GM10266 (cell line): ENCODE measurements at regions not wholly inside any gene's neighbourhood (a gene's known extent, or its start where the extent isn't known, plus 50 kb on each side); places are given as distances from the start of the nearest gene placed in this dataset.

Source experiments
- DNase-seq: peaks from one replicate; pipeline ENCODE4 v3.0.0; 2012; ENCODE audit errors: extremely low spot score
- TF ChIP-seq, protein P1 (sequence below): IDR thresholded peaks from 2 replicates; pipeline ENCODE4 v1.5.1; 2012; ENCODE audit warnings: mild to moderate bottlenecking, low read depth; ENCODE audit not compliant: control insufficient read depth, insufficient read depth; ENCODE audit errors: missing control alignments

DNA sequence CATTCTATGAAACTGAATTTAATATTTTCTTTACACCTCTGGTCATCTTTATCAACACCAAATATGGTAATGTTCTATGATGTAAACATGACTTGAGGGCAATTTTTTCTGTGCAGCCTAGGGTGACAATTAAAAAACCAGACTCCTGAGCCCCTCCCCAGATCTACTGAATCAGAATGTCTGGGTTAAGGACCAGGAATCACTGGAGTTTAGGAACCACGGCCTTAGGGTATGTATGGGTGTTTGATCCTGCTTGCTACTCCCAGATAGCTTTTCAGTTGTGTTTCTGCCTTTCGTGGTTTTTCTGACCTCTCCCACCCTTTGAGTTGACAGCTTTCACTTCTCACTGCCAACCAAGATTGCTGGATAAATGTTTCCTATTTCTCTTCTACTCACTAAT lies 332.2 kb downstream of the DHX15 start:
- TF ChIP-seq, protein P1, sequence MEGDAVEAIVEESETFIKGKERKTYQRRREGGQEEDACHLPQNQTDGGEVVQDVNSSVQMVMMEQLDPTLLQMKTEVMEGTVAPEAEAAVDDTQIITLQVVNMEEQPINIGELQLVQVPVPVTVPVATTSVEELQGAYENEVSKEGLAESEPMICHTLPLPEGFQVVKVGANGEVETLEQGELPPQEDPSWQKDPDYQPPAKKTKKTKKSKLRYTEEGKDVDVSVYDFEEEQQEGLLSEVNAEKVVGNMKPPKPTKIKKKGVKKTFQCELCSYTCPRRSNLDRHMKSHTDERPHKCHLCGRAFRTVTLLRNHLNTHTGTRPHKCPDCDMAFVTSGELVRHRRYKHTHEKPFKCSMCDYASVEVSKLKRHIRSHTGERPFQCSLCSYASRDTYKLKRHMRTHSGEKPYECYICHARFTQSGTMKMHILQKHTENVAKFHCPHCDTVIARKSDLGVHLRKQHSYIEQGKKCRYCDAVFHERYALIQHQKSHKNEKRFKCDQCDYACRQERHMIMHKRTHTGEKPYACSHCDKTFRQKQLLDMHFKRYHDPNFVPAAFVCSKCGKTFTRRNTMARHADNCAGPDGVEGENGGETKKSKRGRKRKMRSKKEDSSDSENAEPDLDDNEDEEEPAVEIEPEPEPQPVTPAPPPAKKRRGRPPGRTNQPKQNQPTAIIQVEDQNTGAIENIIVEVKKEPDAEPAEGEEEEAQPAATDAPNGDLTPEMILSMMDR: no peak
- no peak for DNase-seq

DNA sequence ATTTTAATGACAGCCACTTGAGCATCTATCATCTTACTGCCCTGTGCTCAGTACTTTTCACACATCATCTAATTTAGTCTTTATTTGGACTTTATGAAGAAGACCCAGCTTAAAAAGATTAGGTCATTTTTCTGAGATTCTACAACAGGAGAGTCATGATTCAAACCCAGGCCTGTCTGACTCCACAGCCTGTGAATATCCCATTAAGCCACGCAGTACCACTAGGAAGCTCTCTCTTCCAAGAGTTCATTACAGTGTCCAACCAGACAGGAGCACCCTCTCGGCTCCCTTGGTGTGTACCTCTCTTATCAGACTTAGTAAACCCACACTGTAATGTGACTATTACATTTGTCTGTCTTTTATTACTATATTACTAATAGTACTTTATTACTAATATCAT lies 332.8 kb downstream of the DHX15 start:
- DNase-seq: no peak
- TF ChIP-seq, protein P1: no peak

DNA sequence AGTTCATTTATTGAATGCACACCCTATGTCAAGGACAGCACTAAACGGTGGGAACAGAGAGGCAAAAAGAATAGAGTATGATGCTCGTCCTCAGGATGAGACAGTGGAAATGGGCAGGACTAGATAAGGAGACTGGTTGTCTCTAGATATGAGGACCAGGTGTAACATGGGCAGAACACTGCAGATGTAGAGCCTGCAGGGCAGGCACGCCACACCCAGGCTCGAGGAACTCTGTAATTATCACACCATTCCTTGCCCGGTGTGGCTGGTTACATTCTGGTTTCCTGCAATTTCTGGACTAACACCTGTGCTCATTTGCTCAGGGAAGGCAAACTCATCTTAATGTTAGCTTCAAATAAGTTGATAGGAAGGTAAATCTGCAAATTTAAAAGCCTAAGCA lies 334.4 kb downstream of the DHX15 start:
- TF ChIP-seq, protein P1: no peak
- no peak for DNase-seq

DNA sequence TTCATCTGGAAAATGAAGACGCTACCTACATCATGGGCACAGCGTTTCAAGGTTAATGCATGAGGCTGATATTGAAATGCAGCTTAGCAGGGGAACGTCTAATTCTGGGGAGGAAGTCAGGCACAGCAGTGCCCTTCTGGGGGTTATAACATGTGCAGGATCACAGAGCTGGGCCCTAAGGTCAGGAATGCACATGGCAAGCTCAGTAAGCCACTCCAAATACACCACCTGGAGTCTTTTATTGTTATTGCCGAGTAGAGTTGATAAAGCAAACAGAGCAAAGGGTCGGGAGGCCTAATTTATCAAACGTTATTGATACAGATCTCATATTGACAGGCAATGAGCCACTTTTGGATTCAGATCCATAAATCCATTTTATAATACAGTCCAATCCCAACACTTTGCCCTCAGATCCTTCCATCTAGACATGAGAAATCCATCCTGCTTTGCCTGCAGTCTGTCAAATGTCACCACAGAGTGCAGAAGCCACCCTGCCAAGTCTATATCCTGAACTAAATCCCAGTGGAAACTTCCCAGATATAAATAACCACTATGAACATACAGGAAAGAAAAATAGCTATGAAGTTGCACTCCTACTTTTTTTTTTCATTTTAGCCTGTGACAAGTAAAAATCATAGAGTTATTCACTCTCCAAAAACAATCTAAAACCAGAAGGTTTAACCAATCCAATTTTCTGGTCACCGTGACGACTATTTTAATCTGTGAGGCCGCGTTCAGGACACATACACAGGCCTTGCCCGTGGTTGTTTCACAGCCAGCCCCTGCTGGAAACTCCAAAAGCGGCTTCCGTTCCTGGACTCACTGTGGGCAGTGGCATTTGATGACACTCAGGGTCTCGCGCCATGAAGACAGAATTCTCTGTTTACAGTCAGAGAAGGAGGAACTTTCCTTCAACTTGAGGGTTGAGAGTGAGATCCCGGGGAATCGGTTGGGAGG lies 335.4 kb downstream of the DHX15 start:
- no peak for DNase-seq
- TF ChIP-seq, protein P1: no peak

DNA sequence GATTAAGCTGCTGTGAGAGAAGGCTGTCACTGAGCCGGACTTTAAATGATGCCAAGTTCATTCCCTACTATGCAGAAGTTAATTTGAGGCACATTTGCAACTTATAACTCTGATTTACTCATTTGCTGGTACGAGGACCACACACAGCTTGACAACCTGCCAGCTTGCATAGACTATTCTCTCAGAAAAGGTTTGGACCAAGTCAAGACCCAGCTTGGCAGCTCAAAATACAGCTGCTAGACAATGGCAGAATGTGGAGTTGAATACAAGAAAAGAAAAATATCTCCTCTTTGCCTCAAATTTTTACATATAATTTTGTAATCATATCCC lies 338.9 kb downstream of the DHX15 start:
- DNase-seq: no peak
- TF ChIP-seq, protein P1: no peak

DNA sequence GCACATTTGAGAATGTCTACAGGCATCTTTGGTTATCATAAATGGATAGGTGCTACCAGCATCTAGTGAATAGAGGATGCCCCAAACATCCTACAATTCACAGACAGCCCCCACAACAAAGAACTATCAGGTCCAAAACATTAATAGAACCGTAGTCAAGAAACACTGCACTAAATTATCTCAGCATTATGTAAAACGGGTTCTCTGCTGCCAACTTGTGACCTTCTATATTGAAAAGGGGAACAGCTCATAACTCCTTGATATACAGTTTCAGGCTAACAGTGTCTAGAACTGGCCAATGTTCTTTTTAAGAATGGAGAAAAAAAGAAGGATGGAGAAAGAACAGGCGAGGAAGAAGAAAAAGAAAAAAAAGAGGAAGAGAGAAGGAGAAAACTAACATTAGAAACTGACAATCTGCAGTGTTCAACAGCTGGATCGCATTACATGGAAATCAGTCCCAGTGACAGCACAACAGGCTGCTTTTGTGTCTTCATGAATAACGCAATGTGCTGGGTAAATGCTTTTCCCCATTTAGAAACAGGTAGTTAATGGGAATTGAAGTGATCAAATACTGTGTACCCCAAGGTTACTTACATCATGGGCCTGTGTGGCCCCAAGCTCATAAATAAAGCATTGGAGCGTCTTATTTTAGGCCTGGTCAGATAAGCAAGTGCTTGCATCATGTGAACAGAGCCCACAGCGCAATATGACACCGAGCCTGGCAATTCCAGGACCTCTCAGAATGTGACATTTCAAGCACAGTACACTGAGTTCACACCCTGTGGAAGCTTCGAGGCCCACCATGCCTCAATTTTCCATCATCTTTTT lies 339.5 kb downstream of the DHX15 start:
- no peak for DNase-seq
- TF ChIP-seq, protein P1: no peak

DNA sequence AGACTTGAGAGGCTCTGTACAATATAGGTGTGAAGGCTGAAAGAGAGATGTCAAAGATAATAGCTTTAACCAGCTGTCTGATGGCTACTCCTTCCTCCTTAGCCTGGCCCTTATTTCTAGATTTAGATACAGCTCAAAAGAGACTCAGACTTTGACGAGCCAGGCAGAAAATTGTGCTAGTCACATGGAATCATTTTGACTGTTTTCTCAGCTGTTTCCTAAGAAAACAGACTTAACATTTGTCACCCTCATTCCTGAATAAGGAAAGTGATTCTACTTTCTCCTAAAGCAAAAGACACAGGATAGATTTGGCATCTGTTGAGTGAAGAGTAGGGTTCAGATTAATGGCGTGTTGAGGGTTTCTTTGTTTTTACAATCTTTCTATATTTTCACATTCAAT lies 340.7 kb downstream of the DHX15 start:
- TF ChIP-seq, protein P1: no peak
- no peak for DNase-seq
